IMR-90 (cell line): ENCODE measurements at regions not wholly inside any gene's neighbourhood (a gene's known extent, or its start where the extent isn't known, plus 50 kb on each side); places are given as distances from the start of the nearest gene placed in this dataset.

Source experiments
- ATAC-seq: fragments of 200-7000 bp; cut with Tn5 transposase; 2 replicates; pipeline ENCODE4 v1.9.1; 2020; ENCODE audit warnings: low read depth, mild to moderate bottlenecking, moderate library complexity
- BruUV-seq: library from RNA; stranded (reverse); fragments of 400-500 nt; replicated peaks from 2 replicates; lab custom pipeline; 2021; lab: Mats Ljungman, UMichigan
- CTCF ChIA-PET: fragments of 300-600 bp; formaldehyde crosslinking; extraction: SDS; loops from one replicate; lab custom pipeline; 2021; ENCODE audit warnings: antibody characterized with exemption; lab: Yijun Ruan, JAX
- POLR2A ChIA-PET: fragments of 300-600 bp; sonication (Branson Sonifier 250); formaldehyde crosslinking; loops from one replicate; lab custom pipeline; 2022; ENCODE audit warnings: antibody characterized with exemption; ENCODE audit not compliant: unreplicated experiment; lab: Charles Lee
- DNase-seq: peaks from one replicate; pipeline ENCODE4 v3.0.0; 2013
- H2AFZ ChIP-seq: replicated peaks from 2 replicates; pipeline ENCODE3; 2013; ENCODE audit warnings: low read length, mild to moderate bottlenecking; ENCODE audit not compliant: poor library complexity
- H2AK5ac ChIP-seq: 2 replicates; pipeline ENCODE4 v1.6.1; 2013; ENCODE audit warnings: low read depth, low read length, inconsistent platforms
- H2AK9ac ChIP-seq: replicated peaks from 2 replicates; pipeline ENCODE3; 2013; ENCODE audit warnings: mild to moderate bottlenecking, low read depth, low read length, moderate library complexity; ENCODE audit not compliant: poor library complexity
- H2BK120ac ChIP-seq: 2 replicates; pipeline ENCODE4 v1.6.1; 2013; ENCODE audit warnings: low read depth, low read length, inconsistent platforms
- H2BK15ac ChIP-seq: 3 replicates; pipeline ENCODE4 v1.6.1; 2013; ENCODE audit warnings: low read depth, low read length, inconsistent platforms
- H2BK20ac ChIP-seq: 2 replicates; pipeline ENCODE4 v1.6.1; 2013; ENCODE audit warnings: low read depth, mild to moderate bottlenecking, inconsistent platforms, low read length, moderate library complexity
- H2BK5ac ChIP-seq: 2 replicates; pipeline ENCODE4 v1.6.1; 2013; ENCODE audit warnings: mild to moderate bottlenecking, low read depth, low read length, inconsistent platforms; ENCODE audit not compliant: poor library complexity, severe bottlenecking
- H3K14ac ChIP-seq: replicated peaks from 2 replicates; pipeline ENCODE4 v1.6.1; 2013; ENCODE audit warnings: low read depth, low read length, inconsistent platforms
- H3K18ac ChIP-seq: 2 replicates; pipeline ENCODE4 v1.6.1; 2013; ENCODE audit warnings: low read depth, low read length, control low read depth
- H3K23ac ChIP-seq: 2 replicates; pipeline ENCODE4 v1.6.1; 2013; ENCODE audit warnings: low read depth, low read length, inconsistent platforms
- H3K27ac ChIP-seq: 2 replicates; pipeline ENCODE4 v1.5.1; 2013; ENCODE audit warnings: mild to moderate bottlenecking, control low read depth, low read length; ENCODE audit not compliant: insufficient read depth
- H3K27me3 ChIP-seq: 2 replicates; pipeline ENCODE4 v1.6.1; 2013; ENCODE audit warnings: low read length; ENCODE audit not compliant: control insufficient read depth, insufficient read depth
- H3K36me3 ChIP-seq: 2 replicates; pipeline ENCODE4 v1.6.1; 2013; ENCODE audit warnings: low read length, mixed read lengths; ENCODE audit not compliant: control insufficient read depth, insufficient read depth
- H3K4ac ChIP-seq: 2 replicates; pipeline ENCODE4 v1.6.1; 2013; ENCODE audit warnings: low read depth, low read length, inconsistent platforms
- H3K4me1 ChIP-seq: 2 replicates; pipeline ENCODE4 v1.6.1; 2013; ENCODE audit warnings: low read length, mixed read lengths; ENCODE audit not compliant: control insufficient read depth, insufficient read depth
- H3K4me2 ChIP-seq: 2 replicates; pipeline ENCODE4 v1.6.1; 2013; ENCODE audit warnings: low read depth, mild to moderate bottlenecking, control low read depth, low read length, moderate library complexity
- H3K4me3 ChIP-seq: 2 replicates; pipeline ENCODE4 v1.5.1; 2013; ENCODE audit warnings: low read depth, mild to moderate bottlenecking, control low read depth, low read length, moderate library complexity; ENCODE audit not compliant: insufficient read depth
- H3K56ac ChIP-seq: 2 replicates; pipeline ENCODE4 v1.6.1; 2013; ENCODE audit warnings: low read length, inconsistent platforms; ENCODE audit not compliant: insufficient read depth; ENCODE audit errors: extremely low read depth
- H3K79me1 ChIP-seq, 2 experiments: 2 replicates each; pipeline ENCODE4 v1.6.1; 2013; ENCODE audit warnings: low read length in 2 of 2, inconsistent platforms in 1 of 2, low read depth in 1 of 2
- H3K9ac ChIP-seq: 2 replicates; pipeline ENCODE4 v1.6.1; 2013; ENCODE audit warnings: low read depth, low read length, control low read depth
- H3K9me1 ChIP-seq: 2 replicates; pipeline ENCODE4 v1.6.1; 2013; ENCODE audit warnings: low read length, inconsistent platforms; ENCODE audit not compliant: insufficient read depth
- H3K9me3 ChIP-seq: 2 replicates; pipeline ENCODE4 v1.6.1; 2013; ENCODE audit warnings: low read length; ENCODE audit not compliant: control insufficient read depth, insufficient read depth
- H4K20me1 ChIP-seq: 2 replicates; pipeline ENCODE4 v1.6.1; 2013; ENCODE audit warnings: low read length, inconsistent platforms; ENCODE audit not compliant: insufficient read depth
- H4K5ac ChIP-seq: 2 replicates; pipeline ENCODE4 v1.6.1; 2013; ENCODE audit warnings: mild to moderate bottlenecking, low read depth, low read length, control low read depth
- H4K8ac ChIP-seq, 2 experiments: 2 replicates each; pipeline ENCODE4 v1.6.1; 2013; ENCODE audit warnings: low read depth in 2 of 2, low read length in 2 of 2, control low read depth in 1 of 2, inconsistent platforms in 1 of 2
- H4K91ac ChIP-seq: 2 replicates; pipeline ENCODE4 v1.6.1; 2013; ENCODE audit warnings: low read depth, low read length, inconsistent platforms; ENCODE audit not compliant: insufficient read depth
- BHLHE40 ChIP-seq: fragments of 150-350 bp; IDR thresholded peaks from 2 replicates; pipeline ENCODE4 v1.6.1; 2016; ENCODE audit warnings: mild to moderate bottlenecking, low read depth, low read length
- CEBPB ChIP-seq: IDR thresholded peaks from 2 replicates; pipeline ENCODE4 v1.6.1; 2012; ENCODE audit warnings: low read depth, low read length, improper control_type of control experiment
- CHD1 ChIP-seq: IDR thresholded peaks from 2 replicates; pipeline ENCODE4 v1.6.1; 2012; ENCODE audit warnings: low read depth, low read length, improper control_type of control experiment
- FOS ChIP-seq: fragments of 150-350 bp; IDR thresholded peaks from 2 replicates; pipeline ENCODE4 v1.6.1; 2016; ENCODE audit warnings: low read depth, low read length
- MAFK ChIP-seq: IDR thresholded peaks from 2 replicates; pipeline ENCODE4 v1.6.1; 2012; ENCODE audit warnings: low read depth, low read length, improper control_type of control experiment
- MAZ ChIP-seq: IDR thresholded peaks from 2 replicates; pipeline ENCODE4 v1.6.1; 2012; ENCODE audit warnings: low read depth, mild to moderate bottlenecking, low read length, improper control_type of control experiment, moderate library complexity, borderline replicate concordance
- MXI1 ChIP-seq: IDR thresholded peaks from 2 replicates; pipeline ENCODE4 v1.6.1; 2012; ENCODE audit warnings: low read depth, mild to moderate bottlenecking, low read length, moderate library complexity, borderline replicate concordance
- NFE2L2 ChIP-seq: fragments of 150-350 bp; IDR thresholded peaks from 2 replicates; pipeline ENCODE4 v1.6.1; 2016; ENCODE audit warnings: low read depth, mild to moderate bottlenecking, low read length
- POLR2A ChIP-seq: IDR thresholded peaks from 2 replicates; pipeline ENCODE4 v1.6.1; 2012; ENCODE audit warnings: mild to moderate bottlenecking, low read depth, low read length
- RAD21 ChIP-seq: IDR thresholded peaks from 2 replicates; pipeline ENCODE4 v1.6.1; 2012; ENCODE audit warnings: low read length, improper control_type of control experiment
- RCOR1 ChIP-seq: IDR thresholded peaks from 2 replicates; pipeline ENCODE4 v1.6.1; 2012; ENCODE audit warnings: mild to moderate bottlenecking, low read length, improper control_type of control experiment; ENCODE audit not compliant: insufficient replicate concordance
- RFX5 ChIP-seq: IDR thresholded peaks from 2 replicates; pipeline ENCODE4 v1.8.0; 2012; ENCODE audit warnings: low read depth, mild to moderate bottlenecking, low read length, moderate library complexity
- SMC3 ChIP-seq: fragments of 150-350 bp; IDR thresholded peaks from 2 replicates; pipeline ENCODE4 v1.6.1; 2016; ENCODE audit warnings: low read depth, mild to moderate bottlenecking, antibody characterized with exemption, low read length, moderate library complexity
- USF2 ChIP-seq: fragments of 150-350 bp; IDR thresholded peaks from 2 replicates; pipeline ENCODE4 v1.6.1; 2017; ENCODE audit warnings: mild to moderate bottlenecking, antibody characterized with exemption, low read length, low read depth
- WGBS, 2 experiments: methylation state at CpG; one replicate each; pipeline versions ENCODE4 v1.1.5 to v1.1.7; 2013; ENCODE audit warnings: missing lambda C conversion rate in 2 of 2; ENCODE audit not compliant: insufficient read length in 1 of 2; ENCODE audit errors: extremely low coverage in 2 of 2; 5-methylcytosine and 5-hydroxymethylcytosine counted together
- dilution Hi-C: fragments of 300-500 bp; cut with HindIII; formaldehyde crosslinking; loops from one replicate; pipeline ENCODE4 v1.14.3; 2018; ENCODE audit warnings: low sequenced_read_pairs; ENCODE audit not compliant: unreplicated experiment
- in situ Hi-C: fragments of 300-500 bp; cut with MboI; formaldehyde crosslinking; loops from 3 replicates; pipeline ENCODE4 v1.14.3; 2019; ENCODE audit warnings: low sequenced_read_pairs, inconsistent platforms, mixed read lengths
- intact Hi-C: fragments of 100-400 bp; cut with micrococcal nuclease; formaldehyde crosslinking; loops from 2 replicates; pipeline ENCODE4 v1.10.0; 2022
- TF ChIP-seq, protein P1 (sequence below): conservative IDR thresholded peaks from 2 replicates; pipeline ENCODE4 v1.5.1; 2012; ENCODE audit warnings: mild to moderate bottlenecking, low read depth, low read length, improper control_type of control experiment
- TF ChIP-seq, protein P2 (sequence below): fragments of 150-350 bp; IDR thresholded peaks from 2 replicates; pipeline ENCODE4 v1.6.1; 2016; ENCODE audit warnings: low read depth, mild to moderate bottlenecking, low read length, moderate library complexity, borderline replicate concordance

DNA sequence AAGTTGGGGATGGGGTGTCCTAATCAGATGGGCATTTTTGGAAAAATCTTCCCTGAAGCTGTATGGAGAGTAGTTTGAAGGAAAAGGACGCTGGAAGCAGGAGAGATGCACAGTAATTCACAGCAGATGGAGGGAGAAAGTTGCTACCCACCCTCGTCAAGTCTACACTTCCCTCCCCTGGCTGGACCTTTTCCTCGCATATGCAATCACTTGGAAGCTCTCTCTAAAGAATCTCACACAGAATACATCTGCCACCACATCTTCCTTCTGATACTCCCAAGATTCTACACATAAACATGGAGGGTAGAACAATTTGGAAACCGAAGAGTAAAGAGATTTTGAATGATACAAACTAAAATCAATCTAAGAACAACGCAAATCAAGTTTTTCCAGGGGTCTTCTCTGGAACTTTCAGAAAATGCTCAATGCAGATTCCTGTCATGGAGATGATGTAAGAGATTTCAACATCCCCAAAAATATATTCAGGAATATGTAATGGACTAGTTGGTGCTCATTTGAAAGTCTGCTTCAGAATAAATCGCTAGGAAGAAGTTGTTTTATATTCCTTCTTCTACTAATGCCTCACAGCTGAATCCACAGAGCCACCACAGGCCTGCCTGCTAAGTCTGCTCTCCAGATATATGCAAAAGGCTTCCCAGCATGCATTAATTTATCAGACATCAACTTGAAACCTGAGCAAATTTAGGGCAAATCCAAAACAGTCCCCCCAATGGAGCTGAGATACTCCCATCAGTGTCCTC, 291.5 kb downstream of the LRATD1 start:
- Histone ChIP-seq H4K5ac (no peak overlapping the region), H3K23ac (no peak overlapping the region), H3K4me3 (no peak overlapping the region), H3K36me3 (no peaks in the 10 kb centered on the region), H4K91ac (no peak overlapping the region), H2BK20ac (no peak overlapping the region), H3K4me2 (no peak overlapping the region), H3K79me1 (no peaks in the 10 kb centered on the region), H2AFZ (no peak overlapping the region), H3K9me1 (no peaks in the 10 kb centered on the region), H3K4me1 (no peaks in the 10 kb centered on the region), H3K4ac (no peak overlapping the region), H2AK9ac (no peak overlapping the region), H3K9me3 (peaks cover 4% of the 10 kb centered on the region; the same call in 1 of the 2 replicates), H3K18ac (no peak overlapping the region), H2BK15ac (no peak overlapping the region), H2BK120ac (no peak overlapping the region), H4K20me1 (no peaks in the 10 kb centered on the region), H3K56ac (no peak overlapping the region), H3K27ac (no peak overlapping the region), H2BK5ac (no peak overlapping the region), H3K9ac (no peak overlapping the region), H3K27me3 (no peaks in the 10 kb centered on the region), H4K8ac (no peak overlapping the region), H2AK5ac (no peak overlapping the region), H3K14ac (no peak overlapping the region)
- dilution Hi-C loops: no loop called here
- CTCF ChIA-PET: no interaction called here
- TF ChIP-seq, protein P1, sequence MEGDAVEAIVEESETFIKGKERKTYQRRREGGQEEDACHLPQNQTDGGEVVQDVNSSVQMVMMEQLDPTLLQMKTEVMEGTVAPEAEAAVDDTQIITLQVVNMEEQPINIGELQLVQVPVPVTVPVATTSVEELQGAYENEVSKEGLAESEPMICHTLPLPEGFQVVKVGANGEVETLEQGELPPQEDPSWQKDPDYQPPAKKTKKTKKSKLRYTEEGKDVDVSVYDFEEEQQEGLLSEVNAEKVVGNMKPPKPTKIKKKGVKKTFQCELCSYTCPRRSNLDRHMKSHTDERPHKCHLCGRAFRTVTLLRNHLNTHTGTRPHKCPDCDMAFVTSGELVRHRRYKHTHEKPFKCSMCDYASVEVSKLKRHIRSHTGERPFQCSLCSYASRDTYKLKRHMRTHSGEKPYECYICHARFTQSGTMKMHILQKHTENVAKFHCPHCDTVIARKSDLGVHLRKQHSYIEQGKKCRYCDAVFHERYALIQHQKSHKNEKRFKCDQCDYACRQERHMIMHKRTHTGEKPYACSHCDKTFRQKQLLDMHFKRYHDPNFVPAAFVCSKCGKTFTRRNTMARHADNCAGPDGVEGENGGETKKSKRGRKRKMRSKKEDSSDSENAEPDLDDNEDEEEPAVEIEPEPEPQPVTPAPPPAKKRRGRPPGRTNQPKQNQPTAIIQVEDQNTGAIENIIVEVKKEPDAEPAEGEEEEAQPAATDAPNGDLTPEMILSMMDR: no peak
- TF ChIP-seq MAFK (no peak), MAZ (no peak), NFE2L2 (no peak), RAD21 (no peak), MXI1 (no peak), POLR2A (no peak), RCOR1 (no peak), SMC3 (no peak), RFX5 (no peak), USF2 (no peak), FOS (no peak), CEBPB (no peak), CHD1 (no peak), BHLHE40 (no peak)
- TF ChIP-seq, protein P2, sequence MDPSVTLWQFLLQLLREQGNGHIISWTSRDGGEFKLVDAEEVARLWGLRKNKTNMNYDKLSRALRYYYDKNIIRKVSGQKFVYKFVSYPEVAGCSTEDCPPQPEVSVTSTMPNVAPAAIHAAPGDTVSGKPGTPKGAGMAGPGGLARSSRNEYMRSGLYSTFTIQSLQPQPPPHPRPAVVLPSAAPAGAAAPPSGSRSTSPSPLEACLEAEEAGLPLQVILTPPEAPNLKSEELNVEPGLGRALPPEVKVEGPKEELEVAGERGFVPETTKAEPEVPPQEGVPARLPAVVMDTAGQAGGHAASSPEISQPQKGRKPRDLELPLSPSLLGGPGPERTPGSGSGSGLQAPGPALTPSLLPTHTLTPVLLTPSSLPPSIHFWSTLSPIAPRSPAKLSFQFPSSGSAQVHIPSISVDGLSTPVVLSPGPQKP: no peak
- ATAC-seq (no peak), DNase-seq (no peak)
- POLR2A ChIA-PET: no interaction called here
- intact Hi-C loops: no loop called here
- in situ Hi-C loops: no loop called here
- no CpG with 5 or more reads among the region's 6 CpGs for WGBS, 2 experiments
- BruUV-seq: no TSS peak
